ENCODE measurements at regions not wholly inside any gene's neighbourhood (a gene's known extent, or its start where the extent isn't known, plus 50 kb on each side); places are given as distances from the start of the nearest gene placed in this dataset.
"Not testable (repeated sequence)": the region's sequence is repeated elsewhere in the genome, so short reads cannot be mapped to it uniquely, and the experiment has no call there.

DNA sequence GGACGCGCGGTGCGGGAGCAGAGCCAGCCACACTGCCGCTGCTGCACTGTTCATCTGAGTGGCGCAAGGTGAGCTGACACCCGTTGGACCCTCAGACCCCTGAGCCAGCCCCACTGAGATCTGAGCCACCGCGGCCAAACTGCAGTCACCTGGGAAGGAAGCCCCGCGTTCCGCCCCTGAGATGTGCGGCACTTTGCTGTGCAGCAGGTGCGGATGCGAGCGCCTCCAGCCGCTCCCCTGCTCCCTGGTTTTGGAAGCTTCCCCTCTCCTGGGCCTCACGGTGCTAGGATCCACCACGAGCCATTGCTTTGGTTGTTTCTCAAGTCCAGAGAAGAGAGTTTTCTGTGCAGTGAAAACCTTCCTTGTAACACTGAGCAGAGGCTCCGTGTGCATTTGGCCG is 254.1 kb downstream of the ADGRD1 start:
- H3K27ac ChIP-seq; intact Hi-C loops (cut with DNase I); ATAC-seq; H3K4me3 ChIP-seq; H3K36me3 ChIP-seq; DNase-seq; H3K4me1 ChIP-seq; H3K9me3 ChIP-seq: not testable (repeated sequence)
- peaks cover 0 to 10% of the 10 kb centered on the region in 2 donors for H3K27me3 ChIP-seq

DNA sequence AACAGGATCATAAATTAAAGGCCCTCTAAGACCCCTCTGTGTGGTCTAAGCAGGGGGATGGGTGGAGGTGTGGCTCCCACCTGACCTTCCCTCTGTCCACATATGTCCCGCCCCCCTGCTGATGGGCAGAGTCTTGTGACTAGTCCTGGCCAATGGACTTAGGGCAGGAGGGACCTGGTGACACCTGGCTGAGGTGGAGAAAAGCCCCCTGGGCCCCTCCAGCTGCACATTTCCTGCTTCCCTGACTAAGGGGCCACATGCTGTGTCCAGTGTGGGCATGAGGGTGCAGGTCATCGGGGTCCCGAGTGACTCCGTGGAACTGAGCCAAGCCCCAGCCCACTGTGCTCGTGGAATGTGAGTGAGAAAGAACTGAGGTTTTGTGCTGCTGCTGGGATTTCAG is 254.7 kb downstream of the ADGRD1 start:
- no peak for ATAC-seq

DNA sequence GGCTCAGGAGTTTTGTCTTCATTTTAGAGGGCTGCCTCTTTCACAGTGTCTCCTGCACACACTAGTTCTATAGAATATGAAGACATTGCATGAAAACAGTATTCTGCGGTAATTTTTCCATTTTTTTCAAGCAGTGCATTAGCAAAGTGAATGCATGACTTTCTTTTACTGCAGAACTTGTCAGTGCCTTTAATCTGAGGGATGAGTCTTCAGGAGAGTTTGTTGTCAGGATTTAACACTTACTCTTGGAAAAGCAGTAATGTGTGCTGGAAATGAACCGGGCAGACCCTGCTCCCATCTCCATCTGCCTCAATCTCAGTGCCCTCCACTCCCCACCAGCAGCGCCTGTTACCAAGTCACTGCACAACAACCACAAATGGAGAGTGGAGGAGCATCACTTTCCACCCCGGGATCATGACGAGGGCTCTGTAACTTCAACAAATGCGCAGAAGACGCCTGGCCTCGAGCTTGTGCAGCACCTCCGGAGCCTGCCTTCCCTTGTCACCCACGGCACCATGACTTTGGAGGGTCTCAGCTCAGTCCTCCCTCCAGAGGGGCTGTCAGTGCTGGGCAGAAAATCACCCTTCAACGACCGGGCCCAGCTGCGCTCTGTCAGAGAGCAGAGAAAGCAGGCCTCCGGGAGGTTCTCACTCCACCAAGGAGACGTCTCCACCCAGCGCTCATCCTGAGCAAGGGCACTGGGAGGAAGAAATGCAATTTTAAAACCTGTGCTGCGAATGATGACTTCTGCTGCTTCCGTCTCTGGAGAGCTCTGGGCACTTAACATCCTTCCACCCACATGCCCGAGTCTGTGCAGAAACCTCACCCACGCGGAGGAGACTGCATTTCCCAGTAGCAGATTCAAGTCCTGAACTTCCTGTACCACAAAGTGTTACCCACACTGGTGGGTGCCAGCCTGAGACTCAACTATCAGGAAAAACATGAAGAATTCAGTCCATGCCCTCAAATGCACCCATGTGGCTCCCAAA is 255.7 kb downstream of the ADGRD1 start:
- Histone ChIP-seq H3K4me3 (no peak overlapping the region), H3K9me3 (peaks cover 0 to 8% of the 10 kb centered on the region in 2 donors), H3K36me3 (no peaks in the 10 kb centered on the region), H3K27me3 (peaks cover 0 to 10% of the 10 kb centered on the region in 2 donors), H3K27ac (no peak overlapping the region), H3K4me1 (no peaks in the 10 kb centered on the region)
- TF ChIP-seq, protein P1, sequence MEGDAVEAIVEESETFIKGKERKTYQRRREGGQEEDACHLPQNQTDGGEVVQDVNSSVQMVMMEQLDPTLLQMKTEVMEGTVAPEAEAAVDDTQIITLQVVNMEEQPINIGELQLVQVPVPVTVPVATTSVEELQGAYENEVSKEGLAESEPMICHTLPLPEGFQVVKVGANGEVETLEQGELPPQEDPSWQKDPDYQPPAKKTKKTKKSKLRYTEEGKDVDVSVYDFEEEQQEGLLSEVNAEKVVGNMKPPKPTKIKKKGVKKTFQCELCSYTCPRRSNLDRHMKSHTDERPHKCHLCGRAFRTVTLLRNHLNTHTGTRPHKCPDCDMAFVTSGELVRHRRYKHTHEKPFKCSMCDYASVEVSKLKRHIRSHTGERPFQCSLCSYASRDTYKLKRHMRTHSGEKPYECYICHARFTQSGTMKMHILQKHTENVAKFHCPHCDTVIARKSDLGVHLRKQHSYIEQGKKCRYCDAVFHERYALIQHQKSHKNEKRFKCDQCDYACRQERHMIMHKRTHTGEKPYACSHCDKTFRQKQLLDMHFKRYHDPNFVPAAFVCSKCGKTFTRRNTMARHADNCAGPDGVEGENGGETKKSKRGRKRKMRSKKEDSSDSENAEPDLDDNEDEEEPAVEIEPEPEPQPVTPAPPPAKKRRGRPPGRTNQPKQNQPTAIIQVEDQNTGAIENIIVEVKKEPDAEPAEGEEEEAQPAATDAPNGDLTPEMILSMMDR (IDR thresholded peaks at IDR 0.05) = no peak
- ATAC-seq (no peak), DNase-seq (no peak)
- intact Hi-C loops (cut with DNase I) = no loop called here

More for the DNA sequence above, 254.7 kb downstream of the ADGRD1 start:
- intact Hi-C loops (cut with DNase I) = no loop called here
- H3K27me3 ChIP-seq = peaks cover 0 to 10% of the 10 kb centered on the region in 2 donors
- H3K36me3 ChIP-seq = no peaks in the 10 kb centered on the region
- no peak overlapping the region for H3K4me3 ChIP-seq
- no peaks in the 10 kb centered on the region for H3K4me1 ChIP-seq
- TF ChIP-seq, protein P1 (IDR thresholded peaks at IDR 0.05) = no peak
- peaks cover 0 to 6% of the 10 kb centered on the region in 2 donors for H3K9me3 ChIP-seq
- no peak for DNase-seq
- H3K27ac ChIP-seq = no peak overlapping the region

DNA sequence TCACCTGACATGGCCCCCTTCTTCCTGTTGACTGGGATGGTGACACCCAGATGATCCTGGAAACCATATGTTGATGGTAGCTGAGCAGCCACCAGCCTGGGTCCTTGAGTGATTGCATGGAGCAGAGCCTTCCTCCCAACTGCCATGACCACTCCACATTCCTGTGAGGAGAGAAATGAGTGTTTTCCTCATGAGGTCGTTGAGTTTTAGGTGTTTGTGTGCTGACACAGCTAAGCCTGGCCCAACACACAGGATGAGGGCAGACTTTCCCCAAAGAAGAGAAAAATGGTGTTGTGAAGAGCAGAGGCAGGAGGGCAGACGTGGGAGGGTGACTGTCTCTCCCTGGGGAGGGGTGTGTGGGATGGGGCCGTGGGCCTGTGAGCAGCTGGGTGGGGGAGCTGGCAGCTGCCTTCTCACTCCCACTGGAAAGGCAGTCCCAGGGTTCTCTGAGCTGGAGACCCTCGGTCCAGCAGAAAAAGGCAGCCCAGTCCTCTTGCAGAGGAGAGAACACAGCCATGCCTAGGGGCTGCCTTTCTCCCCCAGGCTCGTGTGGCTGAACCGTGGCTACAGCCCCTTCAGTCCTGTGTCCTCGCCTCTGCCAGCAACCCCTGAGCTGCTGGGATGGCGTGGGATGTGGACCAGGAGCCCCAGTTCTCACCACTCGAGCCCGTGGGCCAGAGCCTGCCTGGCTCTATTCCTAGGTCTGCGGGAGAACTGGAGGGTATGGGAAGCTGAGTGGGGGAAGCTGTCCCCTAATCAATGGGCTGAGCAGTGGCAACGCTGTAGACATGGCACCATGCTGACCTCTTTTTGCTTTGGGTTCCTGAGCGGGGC is 257.0 kb downstream of the ADGRD1 start:
- Histone ChIP-seq H3K36me3 (no peaks in the 10 kb centered on the region), H3K27me3 (peaks cover 0 to 10% of the 10 kb centered on the region in 2 donors), H3K4me3 (no peak overlapping the region), H3K27ac (no peak overlapping the region), H3K9me3 (peaks cover 0 to 8% of the 10 kb centered on the region in 2 donors), H3K4me1 (no peaks in the 10 kb centered on the region)
- peak in 1 of 4 donors; percentile 60 for DNase-seq
- intact Hi-C loops (cut with DNase I) = no loop called here
- ATAC-seq = no peak
- TF ChIP-seq, protein P1 (IDR thresholded peaks at IDR 0.05) = no peak

DNA sequence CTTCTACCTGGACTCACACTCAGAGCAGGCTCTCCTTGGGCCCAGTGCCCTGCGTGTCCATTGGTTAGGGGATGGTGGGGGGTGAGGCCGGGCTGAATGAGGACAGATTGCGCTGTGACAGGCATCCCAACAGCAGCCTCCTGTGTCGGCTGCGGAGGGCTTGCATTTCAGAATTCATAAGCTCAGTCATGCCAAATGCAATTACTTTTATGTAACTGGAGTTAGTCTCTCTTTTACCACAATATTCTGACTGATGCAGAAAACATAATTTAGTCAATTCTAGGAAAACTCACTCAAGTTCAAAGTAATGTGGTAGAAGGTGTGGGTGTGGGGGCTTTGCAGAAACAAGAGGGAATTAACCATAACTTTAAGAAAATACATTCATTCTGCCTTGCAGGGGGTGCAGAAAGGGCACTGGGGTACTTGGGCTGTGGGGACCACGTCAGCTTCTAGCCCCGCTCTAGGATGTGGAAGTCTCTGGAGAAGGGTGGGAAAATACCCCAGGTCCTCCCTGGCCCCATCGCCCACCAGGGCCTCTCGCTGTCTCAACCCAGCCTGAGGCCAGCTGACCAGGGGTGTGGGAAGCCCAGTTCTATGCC is 257.7 kb downstream of the ADGRD1 start:
- H3K36me3 ChIP-seq = no peaks in the 10 kb centered on the region
- no peak for ATAC-seq
- peaks cover 0 to 8% of the 10 kb centered on the region in 2 donors for H3K9me3 ChIP-seq
- TF ChIP-seq, protein P1 (IDR thresholded peaks at IDR 0.05) = no peak
- intact Hi-C loops (cut with DNase I) = no loop called here
- no peak overlapping the region for H3K27ac ChIP-seq
- H3K4me1 ChIP-seq = no peaks in the 10 kb centered on the region
- no peak overlapping the region for H3K4me3 ChIP-seq
- H3K27me3 ChIP-seq = peaks cover 0 to 10% of the 10 kb centered on the region in 2 donors
- peak in 1 of 4 donors; percentile 53 for DNase-seq

Data from left lung (tissue), 4 donors.